Lower leg skin (tissue), 4 donors: ENCODE measurements at regions not wholly inside any gene's neighbourhood (a gene's known extent, or its start where the extent isn't known, plus 50 kb on each side); places are given as distances from the start of the nearest gene placed in this dataset.

ENCODE experiments used
- DNase-seq, 2 donors: peaks; one replicate each; pipeline ENCODE4 v3.0.0-alpha.2; 2019; ENCODE audit warnings: low spot score in 2 of 2
- H3K4me3 ChIP-seq: fragments of 200-600 bp; sonication (generic); 2 replicates; pipeline ENCODE4 v1.5.1; 2017; ENCODE audit warnings: mild to moderate bottlenecking, low read depth; ENCODE audit not compliant: poor library complexity, severe bottlenecking
- POLR2A ChIP-seq, 2 donors: fragments of 450-650 bp; IDR thresholded peaks; one replicate each; pipeline ENCODE4 v1.6.1; 2016 to 2017; ENCODE audit warnings: antibody characterized with exemption in 2 of 2, mild to moderate bottlenecking in 1 of 2, moderate library complexity in 1 of 2
- WGBS, 2 donors: methylation state at CpG; one replicate each; pipeline ENCODE4 v1.1.5; 2018; 5-methylcytosine and 5-hydroxymethylcytosine counted together
- intact Hi-C: fragments of 100-400 bp; cut with DNase I; formaldehyde crosslinking; loops from one replicate; pipeline ENCODE4 v1.15.0; 2023; ENCODE audit warnings: low total_unique reads
- TF ChIP-seq, protein P1 (sequence below), 3 donors: fragments of 450-650 bp; IDR thresholded peaks; one replicate each; pipeline ENCODE4 v1.5.1; 2016; ENCODE audit warnings: antibody characterized with exemption in 3 of 3, mild to moderate bottlenecking in 3 of 3, moderate library complexity in 2 of 3

DNA sequence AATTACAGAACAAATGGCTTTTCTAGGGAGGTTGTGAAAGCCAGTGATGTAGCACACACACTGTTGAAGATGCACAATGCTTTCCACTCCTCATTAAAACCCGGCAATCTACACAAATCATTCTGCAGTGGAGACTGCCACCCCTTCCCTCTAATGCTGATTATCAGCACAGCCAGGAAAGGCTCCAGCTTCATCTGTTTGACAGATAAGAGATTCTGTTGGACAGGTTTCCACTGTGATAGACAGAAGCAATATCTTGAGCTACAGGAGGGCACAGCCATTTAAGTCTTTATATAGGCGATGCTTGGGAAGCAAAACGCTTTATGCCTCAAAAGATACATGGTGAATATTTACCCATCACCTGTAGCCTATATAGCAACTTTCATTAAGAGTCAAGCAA lies 555.6 kb downstream of the GLRX3 start:
- H3K4me3 ChIP-seq, result no peak overlapping the region
- intact Hi-C loops, result no loop called here
- TF ChIP-seq, protein P1, sequence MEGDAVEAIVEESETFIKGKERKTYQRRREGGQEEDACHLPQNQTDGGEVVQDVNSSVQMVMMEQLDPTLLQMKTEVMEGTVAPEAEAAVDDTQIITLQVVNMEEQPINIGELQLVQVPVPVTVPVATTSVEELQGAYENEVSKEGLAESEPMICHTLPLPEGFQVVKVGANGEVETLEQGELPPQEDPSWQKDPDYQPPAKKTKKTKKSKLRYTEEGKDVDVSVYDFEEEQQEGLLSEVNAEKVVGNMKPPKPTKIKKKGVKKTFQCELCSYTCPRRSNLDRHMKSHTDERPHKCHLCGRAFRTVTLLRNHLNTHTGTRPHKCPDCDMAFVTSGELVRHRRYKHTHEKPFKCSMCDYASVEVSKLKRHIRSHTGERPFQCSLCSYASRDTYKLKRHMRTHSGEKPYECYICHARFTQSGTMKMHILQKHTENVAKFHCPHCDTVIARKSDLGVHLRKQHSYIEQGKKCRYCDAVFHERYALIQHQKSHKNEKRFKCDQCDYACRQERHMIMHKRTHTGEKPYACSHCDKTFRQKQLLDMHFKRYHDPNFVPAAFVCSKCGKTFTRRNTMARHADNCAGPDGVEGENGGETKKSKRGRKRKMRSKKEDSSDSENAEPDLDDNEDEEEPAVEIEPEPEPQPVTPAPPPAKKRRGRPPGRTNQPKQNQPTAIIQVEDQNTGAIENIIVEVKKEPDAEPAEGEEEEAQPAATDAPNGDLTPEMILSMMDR (IDR thresholded peaks at IDR 0.05), result no peak
- no peak for TF ChIP-seq POLR2A (IDR thresholded peaks at IDR 0.05)
- DNase-seq, result no peak
- WGBS, 2 donors, result 69 to 75% methylated on average over 3 of the region's 3 CpGs

DNA sequence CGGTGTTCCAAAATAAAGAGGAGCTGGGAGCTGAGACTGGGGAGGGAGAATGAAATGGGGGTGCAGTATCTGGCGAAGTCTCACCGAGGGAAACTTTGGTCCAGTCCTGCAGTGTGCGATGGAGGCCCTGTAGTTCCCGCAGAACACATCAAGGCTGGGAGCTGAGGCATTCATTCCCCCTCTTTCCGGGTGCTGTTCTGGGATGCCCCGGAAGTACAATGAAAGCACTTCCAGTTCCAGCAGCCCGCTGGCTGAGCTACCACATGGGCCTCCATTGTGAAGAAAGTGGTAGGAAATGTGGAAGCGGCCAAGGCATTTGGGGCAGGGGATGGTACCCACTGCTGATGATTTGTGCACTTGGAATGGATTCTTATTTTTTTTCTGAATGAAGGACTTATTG lies 560.7 kb downstream of the GLRX3 start:
- TF ChIP-seq POLR2A (IDR thresholded peaks at IDR 0.05), result no peak
- TF ChIP-seq, protein P1 (IDR thresholded peaks at IDR 0.05), result no peak
- 90 to 93% methylated on average over 9 of the region's 9 CpGs for WGBS, 2 donors
- intact Hi-C loops, result no loop called here
- H3K4me3 ChIP-seq, result no peak overlapping the region
- DNase-seq, result no peak

DNA sequence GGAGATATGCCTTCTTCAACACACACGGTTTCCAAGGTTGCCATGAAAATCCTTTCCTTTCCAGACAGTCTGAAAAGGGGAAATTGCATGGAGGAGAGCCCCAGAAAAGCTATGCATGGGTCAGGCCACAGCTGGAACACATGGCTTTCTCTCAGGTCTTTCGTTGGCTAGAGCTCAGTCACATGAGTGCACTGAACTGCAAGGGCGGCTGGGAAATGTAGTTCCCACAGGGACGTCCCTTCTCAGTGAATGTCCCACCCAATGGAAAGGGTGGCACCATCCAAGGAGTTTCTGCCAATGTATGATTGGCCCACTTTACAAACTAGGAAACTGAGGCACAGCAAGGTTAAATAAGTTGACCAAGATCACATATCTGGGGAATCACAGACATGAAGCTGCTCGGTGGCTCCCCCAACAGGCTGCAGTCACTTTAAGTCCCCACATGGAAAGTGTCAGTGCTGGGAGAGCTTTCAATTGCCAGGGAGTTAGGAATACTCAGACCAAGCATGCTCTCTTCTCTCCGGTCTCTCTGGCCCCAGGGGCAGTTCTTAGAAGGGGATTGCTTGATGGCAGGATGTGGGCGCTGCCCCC lies 571.3 kb downstream of the GLRX3 start:
- 89 to 96% methylated on average over 7 of the region's 7 CpGs for WGBS, 2 donors
- no peak for DNase-seq
- H3K4me3 ChIP-seq, result no peak overlapping the region
- intact Hi-C loops, result no loop called here
- TF ChIP-seq, protein P1 (IDR thresholded peaks at IDR 0.05), result no peak
- no peak for TF ChIP-seq POLR2A (IDR thresholded peaks at IDR 0.05)

DNA sequence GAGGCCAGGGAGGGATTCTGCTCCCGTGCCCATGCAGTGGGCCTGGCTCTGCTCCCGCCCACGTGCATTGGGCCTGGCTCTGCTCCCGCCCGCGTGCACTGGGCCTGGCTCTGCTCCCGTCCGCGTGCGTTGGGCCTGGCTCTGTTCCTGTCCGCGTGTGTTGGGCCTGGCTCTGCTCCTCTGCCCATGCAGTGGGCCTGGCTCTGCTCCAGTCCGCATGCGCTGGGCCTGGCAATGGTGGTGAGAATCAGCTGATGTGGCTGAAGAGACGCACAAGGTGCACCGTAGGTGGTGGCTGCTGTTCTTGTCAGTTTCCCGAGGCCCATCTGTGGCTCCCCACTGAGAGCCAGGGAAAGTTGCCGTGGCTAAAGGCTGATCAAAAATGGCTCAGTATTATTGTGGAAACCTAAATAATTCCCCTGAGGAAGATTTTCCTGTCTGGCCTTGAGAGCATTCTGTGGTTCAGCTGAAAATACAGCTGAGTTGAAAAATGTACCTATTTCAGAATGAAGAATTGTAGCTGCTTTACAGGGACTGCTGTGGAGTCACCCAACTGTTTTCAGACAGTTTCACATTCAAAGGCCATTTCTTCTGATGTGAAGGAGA lies 572.4 kb downstream of the GLRX3 start:
- no peak for DNase-seq
- WGBS, 2 donors, result 79 to 89% methylated on average over 9 to 18 of the region's 18 CpGs
- no peak for TF ChIP-seq POLR2A (IDR thresholded peaks at IDR 0.05)
- no peak overlapping the region for H3K4me3 ChIP-seq
- intact Hi-C loops, result no loop called here

DNA sequence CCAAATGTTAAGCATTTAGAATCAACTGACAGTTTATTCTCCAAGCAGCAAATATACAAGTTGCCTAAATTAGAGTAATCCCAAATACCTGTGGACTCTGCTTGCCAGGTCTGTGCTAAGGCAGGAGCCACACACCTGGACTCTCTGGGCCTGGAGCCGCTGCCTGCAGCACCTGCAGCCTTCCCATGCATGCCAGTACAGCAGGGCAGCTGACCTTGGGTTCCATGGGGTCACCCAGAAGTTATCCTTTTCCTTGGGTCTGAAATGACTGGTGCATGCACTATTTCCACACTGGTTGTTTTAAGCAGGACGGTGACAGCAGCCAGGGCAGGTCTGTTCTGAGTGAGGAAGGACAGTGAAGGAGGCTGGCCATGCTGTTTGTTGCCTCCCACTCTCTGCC lies 573.2 kb downstream of the GLRX3 start:
- WGBS, 2 donors, result 70 to 81% methylated on average over 2 of the region's 2 CpGs
- TF ChIP-seq, protein P1 (IDR thresholded peaks at IDR 0.05), result no peak
- TF ChIP-seq POLR2A (IDR thresholded peaks at IDR 0.05), result no peak

DNA sequence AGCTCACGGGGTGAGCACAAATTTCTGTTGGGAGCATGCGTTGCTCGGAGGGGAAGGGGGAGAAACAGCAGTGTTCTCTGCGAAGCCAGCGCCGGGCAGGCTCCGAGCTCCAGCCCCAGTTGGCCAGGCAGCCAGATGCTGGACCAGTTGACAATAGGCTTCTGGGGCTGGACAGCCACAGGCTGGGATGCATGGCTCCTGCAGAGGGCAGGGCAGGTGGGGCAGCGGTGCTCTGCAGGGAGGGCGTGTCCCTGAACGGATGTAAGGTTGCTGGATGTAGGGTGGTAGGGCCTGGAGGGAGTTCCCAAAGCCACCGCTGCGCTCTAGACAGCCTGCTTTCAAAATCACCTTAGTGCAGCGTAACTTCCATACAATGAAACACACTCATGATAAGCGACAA lies 574.9 kb downstream of the GLRX3 start:
- intact Hi-C loops, result no loop called here
- TF ChIP-seq, protein P1 (IDR thresholded peaks at IDR 0.05), result no peak
- no peak for TF ChIP-seq POLR2A (IDR thresholded peaks at IDR 0.05)
- DNase-seq, result no peak
- H3K4me3 ChIP-seq, result no peak overlapping the region
- 71 to 74% methylated on average over 14 of the region's 14 CpGs for WGBS, 2 donors

More for the DNA sequence above, 573.2 kb downstream of the GLRX3 start:
- no peak for DNase-seq
- H3K4me3 ChIP-seq, result no peak overlapping the region
- intact Hi-C loops, result no loop called here
